ENCODE measurements at regions not wholly inside any gene's neighbourhood (a gene's known extent, or its start where the extent isn't known, plus 50 kb on each side); places are given as distances from the start of the nearest gene placed in this dataset.

GRCh38 chr3:117916839-117917238, 1117.8 kb downstream of the IGSF11 start:
- Mint-ChIP-seq H3K4me1 (peaks cover 20% of the 10 kb centered on the region), H3K36me3 (ENCODE audit: low read depth) (no peaks in the 10 kb centered on the region), H3K4me3 (no peak overlapping the region), H3K9me3 (no peaks in the 10 kb centered on the region), H3K27ac (no peak overlapping the region), H3K27me3 (ENCODE audit: insufficient read depth, low read depth, poor library complexity) (peaks cover 2% of the 10 kb centered on the region)
- H3K27ac ChIP-seq (ENCODE audit: low read depth): no peak overlapping the region
- H3K36me3 ChIP-seq (ENCODE audit: insufficient read depth): no peaks in the 10 kb centered on the region
- H3K4me1 ChIP-seq (ENCODE audit: insufficient read depth): peaks cover 12% of the 10 kb centered on the region
- H4K20me1 ChIP-seq (replicated peaks; ENCODE audit: insufficient read depth): no peaks in the 10 kb centered on the region
- no peaks in the 10 kb centered on the region for H3K27me3 ChIP-seq (ENCODE audit: insufficient read depth)
- H3K4me2 ChIP-seq: no peak overlapping the region
- TF ChIP-seq STAT1 (IDR thresholded peaks at IDR 0.05; ENCODE audit: unreplicated experiment) (no peak), JUNB (IDR thresholded peaks at IDR 0.05; ENCODE audit: unreplicated experiment) (no peak), ZNF114 (CRISPR knock-in tag; IDR thresholded peaks at IDR 0.05) (no peak), EZH2phosphoT487 (IDR thresholded peaks at IDR 0.05; ENCODE audit: unreplicated experiment) (no peak), ZNF331 (CRISPR knock-in tag; IDR thresholded peaks at IDR 0.05; ENCODE audit: low read depth) (no peak), REST (IDR thresholded peaks at IDR 0.05; ENCODE audit: unreplicated experiment) (no peak), POLR2AphosphoS5 (IDR thresholded peaks at IDR 0.05; ENCODE audit: low read depth) (no peak), CREB1 (CRISPR knock-in tag; IDR thresholded peaks at IDR 0.05; ENCODE audit: low read depth) (no peak), EZH2 (IDR thresholded peaks at IDR 0.05; ENCODE audit: low read depth, unreplicated experiment) (no peak), ZNF462 (CRISPR knock-in tag; IDR thresholded peaks at IDR 0.05) (no peak), CTCF (conservative IDR thresholded peaks at IDR 0.05; ENCODE audit: low read depth in 2 of 2) (no peak), ETS1 (IDR thresholded peaks at IDR 0.05) (no peak), NANOG (IDR thresholded peaks at IDR 0.05; ENCODE audit: borderline replicate concordance) (no peak)
- H3K79me2 ChIP-seq (replicated peaks; ENCODE audit: insufficient read depth): no peaks in the 10 kb centered on the region
- no peak for DNase-seq (ENCODE audit: low spot score)
- no peak overlapping the region for H3K4me3 ChIP-seq
- ATAC-seq: no peak
- H3K9me2 ChIP-seq (ENCODE audit: insufficient read depth): no peaks in the 10 kb centered on the region
- no peak overlapping the region for H2AFZ ChIP-seq
- no peaks in the 10 kb centered on the region for H3F3A ChIP-seq (replicated peaks; ENCODE audit: low read depth)

All from GM23338 (cell line).